ENCODE measurements at regions not wholly inside any gene's neighbourhood (a gene's known extent, or its start where the extent isn't known, plus 50 kb on each side); places are given as distances from the start of the nearest gene placed in this dataset.
"Not testable (repeated sequence)": the region's sequence is repeated elsewhere in the genome, so short reads cannot be mapped to it uniquely, and the experiment has no call there.

DNA sequence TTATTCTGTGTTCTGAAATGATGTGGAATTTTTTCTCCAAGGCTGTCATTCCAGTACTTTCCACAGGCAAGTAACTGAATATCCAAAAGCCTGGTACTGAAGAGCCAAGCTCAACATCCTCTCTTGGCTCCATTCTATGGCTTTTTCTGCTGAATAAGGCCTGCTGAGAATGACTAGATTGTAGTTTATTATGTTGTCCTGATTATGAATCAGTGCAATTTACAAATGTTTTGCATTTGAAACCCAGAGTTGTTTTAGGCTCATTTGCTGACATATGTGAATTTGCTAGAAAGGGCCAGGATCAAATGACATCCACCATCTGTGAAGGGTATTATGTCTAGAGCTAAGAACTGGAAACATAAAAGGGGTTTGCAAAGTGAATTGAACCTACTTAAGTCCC, 596.6 kb downstream of the KCTD12 start:
- no peaks in the 10 kb centered on the region for H3K4me1 ChIP-seq (ENCODE audit: control insufficient read depth, insufficient read depth, low read length)
- DNase-seq (no peak), ATAC-seq (no peak)
- intact Hi-C loops (cut with DNase I) = no loop called here
- H3K27ac ChIP-seq (ENCODE audit: low read length) = no peak overlapping the region
- H3K4me3 ChIP-seq (ENCODE audit: low read length) = no peak overlapping the region
- no peaks in the 10 kb centered on the region for H3K9me3 ChIP-seq (ENCODE audit: control insufficient read depth, low read length)
- H3K27me3 ChIP-seq (ENCODE audit: control insufficient read depth, insufficient read depth) = no peaks in the 10 kb centered on the region

DNA sequence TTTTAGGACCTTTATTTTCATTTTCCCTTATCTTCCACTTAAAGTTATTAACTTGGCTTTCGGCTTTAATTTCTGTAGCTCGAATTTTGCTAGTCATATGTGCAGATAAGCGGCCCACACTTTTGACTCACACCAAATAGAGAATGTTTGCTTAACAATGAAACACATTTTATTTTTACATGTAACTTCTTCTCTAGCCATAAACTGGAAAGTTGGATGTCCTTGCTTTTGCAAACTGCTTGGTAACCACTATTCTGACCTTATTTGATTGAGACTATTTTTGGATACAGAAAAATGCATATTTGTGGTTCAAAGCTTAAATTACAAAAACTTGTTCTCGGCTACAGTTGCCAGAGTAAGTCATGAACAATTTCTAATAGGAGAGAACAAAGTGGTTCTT, 600.0 kb downstream of the KCTD12 start:
- intact Hi-C loops (cut with DNase I) = no loop called here
- no peak overlapping the region for H3K4me3 ChIP-seq (ENCODE audit: low read length)
- no peak for DNase-seq
- H3K27ac ChIP-seq (ENCODE audit: low read length) = no peak overlapping the region
- no peaks in the 10 kb centered on the region for H3K9me3 ChIP-seq (ENCODE audit: control insufficient read depth, low read length)
- H3K4me1 ChIP-seq (ENCODE audit: control insufficient read depth, insufficient read depth, low read length) = no peaks in the 10 kb centered on the region
- no peaks in the 10 kb centered on the region for H3K27me3 ChIP-seq (ENCODE audit: control insufficient read depth, insufficient read depth)
- 45% methylated on average over 4 of the region's 4 CpGs for WGBS
- ATAC-seq = no peak

DNA sequence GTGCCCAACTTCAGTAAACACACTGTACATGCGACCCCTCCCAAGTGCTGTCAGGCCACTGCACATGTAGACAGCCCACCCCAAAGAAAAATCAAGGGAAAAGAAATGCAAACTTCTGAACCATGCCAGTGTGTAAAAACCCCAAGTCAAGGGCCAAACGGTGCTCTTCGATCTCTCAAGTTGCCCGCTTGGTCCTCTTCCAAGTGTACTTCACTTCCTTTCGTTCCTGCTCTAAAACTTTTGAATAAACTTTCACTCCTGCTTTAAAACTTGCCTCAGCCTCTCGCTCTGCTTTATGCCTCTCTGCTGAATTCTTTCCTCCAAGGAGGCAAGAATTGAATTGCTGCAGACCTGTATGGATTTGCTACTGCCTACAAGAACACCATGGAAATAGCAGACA, 600.7 kb downstream of the KCTD12 start:
- DNase-seq (no peak), ATAC-seq (no peak)
- H3K27me3 ChIP-seq (ENCODE audit: control insufficient read depth, insufficient read depth) = no peaks in the 10 kb centered on the region
- H3K4me1 ChIP-seq (ENCODE audit: control insufficient read depth, insufficient read depth, low read length) = no peaks in the 10 kb centered on the region
- H3K4me3 ChIP-seq (ENCODE audit: low read length) = no peak overlapping the region
- H3K27ac ChIP-seq (ENCODE audit: low read length) = no peak overlapping the region
- 91% methylated on average over 6 of the region's 6 CpGs for WGBS
- intact Hi-C loops (cut with DNase I) = no loop called here
- H3K9me3 ChIP-seq (ENCODE audit: control insufficient read depth, low read length) = no peaks in the 10 kb centered on the region

DNA sequence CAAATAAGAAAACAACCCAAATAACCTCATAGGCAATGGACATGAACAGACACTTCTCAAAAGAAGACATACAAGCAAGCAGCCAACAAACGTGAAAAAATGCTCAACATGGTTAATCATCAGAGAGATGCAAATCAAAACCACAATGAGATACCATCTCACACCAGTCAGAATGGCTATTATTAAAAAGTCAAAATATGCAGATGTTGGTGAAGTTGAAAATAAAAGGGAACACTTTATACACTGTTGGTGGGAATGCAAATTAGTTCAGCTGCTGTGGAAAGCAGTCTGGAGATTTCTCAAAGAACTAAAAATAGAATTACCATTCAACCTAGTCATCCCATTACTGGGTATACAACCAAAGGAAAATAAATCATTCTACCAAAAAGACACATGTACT, 606.4 kb downstream of the KCTD12 start:
- 54% methylated on average over 1 of the region's 1 CpG for WGBS
- H3K27me3 ChIP-seq (ENCODE audit: control insufficient read depth, insufficient read depth); intact Hi-C loops (cut with DNase I); H3K27ac ChIP-seq (ENCODE audit: low read length); H3K9me3 ChIP-seq (ENCODE audit: control insufficient read depth, low read length); ATAC-seq; H3K4me1 ChIP-seq (ENCODE audit: control insufficient read depth, insufficient read depth, low read length); H3K4me3 ChIP-seq (ENCODE audit: low read length); DNase-seq: not testable (repeated sequence)

DNA sequence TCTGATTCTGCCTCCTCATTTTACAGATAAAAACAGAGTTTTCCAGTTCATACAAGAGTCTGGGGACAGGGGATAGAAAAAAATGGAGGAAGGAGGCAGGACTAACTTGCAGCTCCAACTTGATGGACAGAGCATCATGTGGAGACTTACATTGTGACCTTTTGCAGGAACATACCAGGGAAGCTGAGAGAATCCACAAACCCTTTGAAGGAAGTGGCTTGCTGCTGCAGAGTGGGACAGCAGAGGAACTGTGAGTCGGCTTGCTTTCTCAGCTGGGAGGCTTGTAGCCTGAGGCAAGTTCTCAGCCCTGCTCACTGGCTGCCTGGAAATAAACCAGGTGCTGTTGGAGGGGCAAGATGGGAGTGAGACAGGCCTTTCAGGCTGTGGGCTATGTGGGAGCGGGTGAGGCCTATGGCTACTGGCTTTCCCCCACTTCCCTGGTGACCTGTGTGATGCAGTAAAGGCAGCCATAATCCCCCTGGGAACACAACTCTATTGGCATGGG, 614.4 kb downstream of the KCTD12 start:
- DNase-seq (no peak), ATAC-seq (no peak)
- no peaks in the 10 kb centered on the region for H3K4me1 ChIP-seq (ENCODE audit: control insufficient read depth, insufficient read depth, low read length)
- no peaks in the 10 kb centered on the region for H3K9me3 ChIP-seq (ENCODE audit: control insufficient read depth, low read length)
- no peak overlapping the region for H3K4me3 ChIP-seq (ENCODE audit: low read length)
- no peak overlapping the region for H3K27ac ChIP-seq (ENCODE audit: low read length)
- H3K27me3 ChIP-seq (ENCODE audit: control insufficient read depth, insufficient read depth) = no peaks in the 10 kb centered on the region
- 84% methylated on average over 2 of the region's 2 CpGs for WGBS
- intact Hi-C loops (cut with DNase I) = no loop called here

DNA sequence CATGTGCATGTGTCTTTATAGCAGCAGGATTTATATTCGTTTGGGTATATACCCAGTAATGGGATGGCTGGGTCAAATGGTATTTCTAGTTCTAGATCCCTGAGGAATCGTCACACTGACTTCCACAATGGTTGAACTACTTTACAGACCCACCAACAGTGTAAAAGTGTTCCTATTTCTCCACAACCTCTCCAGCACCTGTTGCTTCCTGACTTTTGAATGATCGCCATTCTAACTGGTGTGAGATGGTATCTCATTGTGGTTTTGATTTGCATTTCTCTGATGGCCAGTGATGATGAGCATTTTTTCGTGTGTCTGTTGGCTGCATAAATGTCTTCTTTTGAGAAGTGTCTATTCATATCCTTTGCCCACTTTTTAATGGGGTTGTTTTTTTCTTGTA, 617.9 kb downstream of the KCTD12 start:
- H3K27me3 ChIP-seq (ENCODE audit: control insufficient read depth, insufficient read depth); DNase-seq; intact Hi-C loops (cut with DNase I); ATAC-seq; H3K4me3 ChIP-seq (ENCODE audit: low read length); H3K4me1 ChIP-seq (ENCODE audit: control insufficient read depth, insufficient read depth, low read length); H3K9me3 ChIP-seq (ENCODE audit: control insufficient read depth, low read length); H3K27ac ChIP-seq (ENCODE audit: low read length): not testable (repeated sequence)
- 89% methylated on average over 4 of the region's 4 CpGs for WGBS

DNA sequence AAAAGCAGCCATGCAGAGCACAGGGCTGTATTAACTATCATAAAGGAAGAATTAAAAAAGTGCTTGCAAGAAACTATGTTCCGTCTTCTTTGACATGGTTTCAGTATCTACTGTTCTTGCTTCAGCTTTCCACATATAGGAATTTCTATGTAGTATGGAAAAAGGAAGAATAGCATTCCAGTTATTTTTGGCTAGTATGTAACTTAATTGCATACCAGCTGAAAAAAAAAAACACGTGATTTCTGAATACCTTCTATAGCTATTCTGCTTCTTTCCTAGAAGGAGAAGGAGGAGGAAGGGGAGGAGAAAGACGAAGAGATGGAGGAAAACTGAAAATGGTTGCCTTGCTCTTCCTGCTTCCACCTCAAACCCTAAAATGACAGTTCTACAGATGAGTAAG, 619.0 kb downstream of the KCTD12 start:
- Histone ChIP-seq H3K27ac (ENCODE audit: low read length) (no peak overlapping the region), H3K4me3 (ENCODE audit: low read length) (no peak overlapping the region), H3K4me1 (ENCODE audit: control insufficient read depth, insufficient read depth, low read length) (no peaks in the 10 kb centered on the region), H3K9me3 (ENCODE audit: control insufficient read depth, low read length) (no peaks in the 10 kb centered on the region), H3K27me3 (ENCODE audit: control insufficient read depth, insufficient read depth) (no peaks in the 10 kb centered on the region)
- 64% methylated on average over 3 of the region's 3 CpGs for WGBS
- ATAC-seq = no peak
- no peak for DNase-seq
- intact Hi-C loops (cut with DNase I) = no loop called here

DNA sequence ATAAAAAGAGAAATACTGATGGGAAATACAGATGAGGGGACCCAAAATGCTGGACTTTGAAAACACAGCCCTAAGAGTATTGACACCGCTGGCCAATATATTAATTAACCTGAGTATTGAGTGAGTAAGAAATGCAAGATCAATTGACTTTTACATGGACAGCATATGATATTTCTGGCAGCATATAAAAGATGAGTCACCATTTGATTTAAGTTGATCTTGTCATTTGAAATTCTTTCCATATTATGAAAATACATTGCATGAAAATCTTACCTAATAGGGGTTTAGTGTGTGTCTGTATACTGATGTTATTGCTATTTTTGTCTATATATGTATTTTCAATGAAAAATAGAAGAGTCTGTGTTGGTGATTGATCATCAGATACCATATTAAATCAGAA, 619.6 kb downstream of the KCTD12 start:
- intact Hi-C loops (cut with DNase I) = no loop called here
- 95% methylated on average over 1 of the region's 1 CpG for WGBS
- ATAC-seq (no peak), DNase-seq (no peak)
- H3K4me1 ChIP-seq (ENCODE audit: control insufficient read depth, insufficient read depth, low read length) = no peaks in the 10 kb centered on the region
- no peaks in the 10 kb centered on the region for H3K27me3 ChIP-seq (ENCODE audit: control insufficient read depth, insufficient read depth)
- no peaks in the 10 kb centered on the region for H3K9me3 ChIP-seq (ENCODE audit: control insufficient read depth, low read length)
- no peak overlapping the region for H3K27ac ChIP-seq (ENCODE audit: low read length)
- no peak overlapping the region for H3K4me3 ChIP-seq (ENCODE audit: low read length)

DNA sequence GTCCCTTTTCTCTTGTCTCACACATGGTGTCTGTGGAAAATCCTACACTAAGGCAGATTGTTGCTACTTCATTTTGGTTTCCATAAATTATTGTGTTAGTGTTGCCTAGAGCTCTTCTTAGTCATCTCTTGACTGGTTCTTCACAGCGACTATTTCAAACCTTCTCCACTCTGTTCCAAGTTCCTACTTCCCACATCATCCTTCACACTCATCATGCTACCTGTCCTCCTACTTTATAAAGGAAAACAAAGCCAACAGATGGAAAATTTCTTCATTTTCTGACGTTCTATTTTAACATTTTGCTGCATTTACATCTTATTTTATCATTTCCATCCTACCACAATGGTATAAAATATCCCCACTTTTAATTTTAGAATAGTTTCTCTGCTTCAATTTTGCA, 614.1 kb downstream of the LMO7 start:
- H3K27ac ChIP-seq (ENCODE audit: low read length) = no peak overlapping the region
- no peaks in the 10 kb centered on the region for H3K27me3 ChIP-seq (ENCODE audit: control insufficient read depth, insufficient read depth)
- DNase-seq (no peak), ATAC-seq (no peak)
- 71% methylated on average over 2 of the region's 2 CpGs for WGBS
- no peak overlapping the region for H3K4me3 ChIP-seq (ENCODE audit: low read length)
- intact Hi-C loops (cut with DNase I) = no loop called here
- no peaks in the 10 kb centered on the region for H3K4me1 ChIP-seq (ENCODE audit: control insufficient read depth, insufficient read depth, low read length)
- H3K9me3 ChIP-seq (ENCODE audit: control insufficient read depth, low read length) = no peaks in the 10 kb centered on the region

DNA sequence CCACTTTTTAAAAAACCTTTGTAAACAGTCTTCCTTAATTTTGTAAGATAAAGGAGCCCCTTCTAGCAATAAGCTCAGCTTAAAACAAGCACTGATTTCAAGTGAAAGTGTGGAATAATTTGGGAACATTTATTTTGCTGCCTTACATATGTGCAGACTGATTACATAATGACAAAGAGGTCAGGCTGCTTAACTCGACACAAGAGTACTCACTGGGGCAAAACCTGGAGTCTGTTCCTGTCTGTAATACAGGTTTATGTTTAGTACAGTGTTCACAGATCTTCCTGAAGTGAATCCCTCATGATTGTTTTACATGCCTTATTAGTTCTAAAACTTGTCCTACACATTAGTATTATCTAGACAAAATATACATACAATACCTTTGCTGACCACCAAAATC, 609.8 kb downstream of the LMO7 start:
- Histone ChIP-seq H3K4me1 (ENCODE audit: control insufficient read depth, insufficient read depth, low read length) (no peaks in the 10 kb centered on the region), H3K9me3 (ENCODE audit: control insufficient read depth, low read length) (no peaks in the 10 kb centered on the region), H3K27me3 (ENCODE audit: control insufficient read depth, insufficient read depth) (no peaks in the 10 kb centered on the region), H3K27ac (ENCODE audit: low read length) (no peak overlapping the region), H3K4me3 (ENCODE audit: low read length) (no peak overlapping the region)
- ATAC-seq = no peak
- intact Hi-C loops (cut with DNase I) = no loop called here
- no peak for DNase-seq
- 28% methylated on average over 1 of the region's 1 CpG for WGBS

DNA sequence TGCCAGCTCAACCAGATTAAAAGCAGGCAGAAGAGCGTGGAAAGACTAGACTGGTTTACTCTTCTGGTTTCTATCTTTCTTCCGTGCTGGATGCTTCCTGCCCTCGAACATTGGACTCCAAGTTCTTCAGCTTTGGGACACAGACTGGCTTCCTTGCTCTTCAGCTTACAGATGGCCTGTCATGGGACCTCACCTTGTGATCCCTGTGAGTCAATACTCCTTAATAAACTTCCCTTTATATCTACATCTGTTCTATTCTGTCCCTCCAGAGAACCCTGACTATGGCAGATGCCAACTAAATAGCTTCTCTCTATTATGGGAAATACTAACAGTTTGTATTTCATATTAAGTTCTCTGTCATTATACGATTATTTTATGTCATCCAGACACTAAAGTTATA, 609.1 kb downstream of the LMO7 start:
- 61% methylated on average over 4 of the region's 4 CpGs for WGBS
- intact Hi-C loops (cut with DNase I) = no loop called here

DNA sequence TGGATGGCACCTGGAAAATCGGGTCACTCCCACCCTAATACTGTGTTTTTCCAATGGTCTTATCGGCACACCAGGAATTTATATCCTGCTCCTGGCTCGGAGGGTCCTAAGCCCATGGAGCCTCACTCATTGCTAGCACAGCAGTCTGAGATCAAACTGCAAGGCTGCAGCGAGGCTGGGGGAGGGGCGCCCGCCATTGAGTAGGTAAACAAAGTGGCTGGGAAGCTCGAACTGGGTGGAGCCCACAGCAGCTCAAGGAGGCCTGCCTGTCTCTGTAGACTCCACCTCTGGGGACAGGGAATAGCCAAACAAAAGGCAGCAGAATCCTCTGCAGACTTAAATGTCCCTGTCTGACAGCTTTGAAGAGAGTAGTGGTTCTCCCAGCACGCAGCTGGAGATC, 607.0 kb downstream of the LMO7 start:
- 82% methylated on average over 8 of the region's 8 CpGs for WGBS
- intact Hi-C loops (cut with DNase I); H3K9me3 ChIP-seq (ENCODE audit: control insufficient read depth, low read length); H3K27ac ChIP-seq (ENCODE audit: low read length); DNase-seq; H3K27me3 ChIP-seq (ENCODE audit: control insufficient read depth, insufficient read depth); ATAC-seq; H3K4me3 ChIP-seq (ENCODE audit: low read length); H3K4me1 ChIP-seq (ENCODE audit: control insufficient read depth, insufficient read depth, low read length): not testable (repeated sequence)

More for the DNA sequence above, 609.1 kb downstream of the LMO7 start:
- Histone ChIP-seq H3K27ac (ENCODE audit: low read length) (no peak overlapping the region), H3K9me3 (ENCODE audit: control insufficient read depth, low read length) (no peaks in the 10 kb centered on the region), H3K27me3 (ENCODE audit: control insufficient read depth, insufficient read depth) (no peaks in the 10 kb centered on the region), H3K4me1 (ENCODE audit: control insufficient read depth, insufficient read depth, low read length) (no peaks in the 10 kb centered on the region), H3K4me3 (ENCODE audit: low read length) (no peak overlapping the region)
- DNase-seq (no peak), ATAC-seq (no peak)
